Uterus (tissue), 3 donors: ENCODE measurements at regions not wholly inside any gene's neighbourhood (a gene's known extent, or its start where the extent isn't known, plus 50 kb on each side); places are given as distances from the start of the nearest gene placed in this dataset.

Source experiments
- DNase-seq, 2 donors: peaks; one replicate each; pipeline ENCODE4 v3.0.0-alpha.2; 2019 to 2020
- H3K27ac ChIP-seq, 2 donors: fragments of 200-600 bp; sonication (generic); 1 replicate in 1 of 2; 2 replicates in 1 of 2; pipeline ENCODE4 v1.5.1; 2016 to 2018
- H3K27me3 ChIP-seq, 2 donors: fragments of 200-600 bp; sonication (generic); one replicate each; pipeline ENCODE4 v1.5.1; 2018 to 2019; ENCODE audit warnings: control low read depth in 1 of 2
- H3K36me3 ChIP-seq, 2 donors: fragments of 200-600 bp; sonication (generic); one replicate each; pipeline ENCODE4 v1.5.1; 2019; ENCODE audit warnings: control low read depth in 1 of 2
- H3K4me1 ChIP-seq, 2 donors: fragments of 200-600 bp; sonication (generic); one replicate each; pipeline ENCODE4 v1.5.1; 2018 to 2019; ENCODE audit warnings: control low read depth in 1 of 2
- H3K4me3 ChIP-seq, 2 donors: fragments of 200-600 bp; sonication (generic); 1 replicate in 1 of 2; 2 replicates in 1 of 2; pipeline ENCODE4 v1.5.1; 2018 to 2019; ENCODE audit warnings: mild to moderate bottlenecking in 1 of 2
- H3K9me3 ChIP-seq, 2 donors: fragments of 200-600 bp; sonication (generic); one replicate each; pipeline ENCODE4 v1.5.1; 2019; ENCODE audit warnings: control low read depth in 1 of 2
- POLR2A ChIP-seq, 2 donors: fragments of 450-650 bp; IDR thresholded peaks; one replicate each; pipeline ENCODE4 v1.6.1; 2016; ENCODE audit warnings: antibody characterized with exemption in 2 of 2, mild to moderate bottlenecking in 1 of 2, moderate library complexity in 1 of 2
- intact Hi-C: fragments of 100-400 bp; cut with DNase I; formaldehyde crosslinking; loops from one replicate; pipeline ENCODE4 v1.15.1; 2023; ENCODE audit warnings: low total_unique reads
- TF ChIP-seq, protein P1 (sequence below), 4 experiments: fragments of 200-600 bp in 2 of 4; fragments of 450-650 bp in 2 of 4; sonication (generic) in 2 of 4; IDR thresholded peaks; one replicate each; pipeline ENCODE4 v1.5.1; 2016 to 2019; ENCODE audit warnings: antibody characterized with exemption in 4 of 4, mild to moderate bottlenecking in 2 of 4, moderate library complexity in 1 of 4
- donor health status: DM: yes; HTN: yes; CAD: no.

DNA sequence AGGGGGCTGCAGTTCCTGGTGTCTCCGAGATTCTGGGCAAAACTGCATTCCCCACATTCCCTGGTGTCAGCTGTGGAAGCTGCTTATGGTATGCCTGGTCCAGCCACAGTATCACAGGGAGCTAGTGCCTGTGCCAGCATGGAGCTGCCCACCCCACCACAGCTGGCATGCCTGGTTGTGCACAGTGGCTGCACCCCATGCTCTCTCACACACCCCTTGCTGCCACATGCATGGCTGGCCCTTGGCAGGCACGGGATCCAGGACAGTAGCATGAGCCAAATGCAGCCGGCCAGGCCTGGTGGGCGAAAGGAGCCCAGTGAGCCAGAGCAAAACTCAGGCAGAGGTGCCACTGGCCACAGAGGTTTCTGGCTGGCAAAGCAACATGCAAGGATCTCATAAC, 418.0 kb upstream of the SPOCK3 start:
- Histone ChIP-seq H3K36me3 (no peaks in the 10 kb centered on the region), H3K27ac (no peak overlapping the region), H3K4me1 (no peaks in the 10 kb centered on the region), H3K4me3 (no peak overlapping the region), H3K9me3 (no peaks in the 10 kb centered on the region), H3K27me3 (no peaks in the 10 kb centered on the region)
- no peak for DNase-seq
- intact Hi-C loops: no loop called here
- TF ChIP-seq, protein P1, sequence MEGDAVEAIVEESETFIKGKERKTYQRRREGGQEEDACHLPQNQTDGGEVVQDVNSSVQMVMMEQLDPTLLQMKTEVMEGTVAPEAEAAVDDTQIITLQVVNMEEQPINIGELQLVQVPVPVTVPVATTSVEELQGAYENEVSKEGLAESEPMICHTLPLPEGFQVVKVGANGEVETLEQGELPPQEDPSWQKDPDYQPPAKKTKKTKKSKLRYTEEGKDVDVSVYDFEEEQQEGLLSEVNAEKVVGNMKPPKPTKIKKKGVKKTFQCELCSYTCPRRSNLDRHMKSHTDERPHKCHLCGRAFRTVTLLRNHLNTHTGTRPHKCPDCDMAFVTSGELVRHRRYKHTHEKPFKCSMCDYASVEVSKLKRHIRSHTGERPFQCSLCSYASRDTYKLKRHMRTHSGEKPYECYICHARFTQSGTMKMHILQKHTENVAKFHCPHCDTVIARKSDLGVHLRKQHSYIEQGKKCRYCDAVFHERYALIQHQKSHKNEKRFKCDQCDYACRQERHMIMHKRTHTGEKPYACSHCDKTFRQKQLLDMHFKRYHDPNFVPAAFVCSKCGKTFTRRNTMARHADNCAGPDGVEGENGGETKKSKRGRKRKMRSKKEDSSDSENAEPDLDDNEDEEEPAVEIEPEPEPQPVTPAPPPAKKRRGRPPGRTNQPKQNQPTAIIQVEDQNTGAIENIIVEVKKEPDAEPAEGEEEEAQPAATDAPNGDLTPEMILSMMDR (IDR thresholded peaks at IDR 0.05): no peak
- no peak for TF ChIP-seq POLR2A (IDR thresholded peaks at IDR 0.05)

DNA sequence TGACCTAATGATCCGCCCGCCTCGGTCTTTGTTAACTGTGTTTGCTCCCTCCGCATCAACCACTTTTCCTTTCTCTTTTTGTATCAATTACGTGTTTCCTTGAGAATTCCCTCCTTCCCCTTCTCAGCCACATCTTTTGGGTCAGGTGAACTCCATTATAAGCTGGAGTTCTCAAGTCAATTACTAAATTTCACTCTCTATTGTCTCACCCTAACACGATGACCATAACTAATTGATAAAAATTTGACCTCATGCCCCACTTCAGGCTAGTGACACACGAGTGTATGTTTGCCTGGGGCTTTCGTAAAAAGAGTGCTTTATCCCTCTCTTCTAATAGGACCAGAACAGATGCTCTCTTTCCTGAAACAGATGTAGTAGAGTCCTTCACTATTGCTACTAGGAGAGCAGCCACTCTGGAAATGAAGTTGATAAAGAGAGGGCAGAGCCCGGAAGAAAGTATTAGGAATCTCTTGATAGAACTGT, 403.6 kb upstream of the ANXA10 start:
- H3K27ac ChIP-seq: no peak overlapping the region
- no peak for DNase-seq
- H3K4me1 ChIP-seq: no peaks in the 10 kb centered on the region
- no peaks in the 10 kb centered on the region for H3K27me3 ChIP-seq
- H3K9me3 ChIP-seq: no peaks in the 10 kb centered on the region
- no peak for TF ChIP-seq POLR2A (IDR thresholded peaks at IDR 0.05)
- TF ChIP-seq, protein P1 (IDR thresholded peaks at IDR 0.05): no peak
- intact Hi-C loops: no loop called here
- no peak overlapping the region for H3K4me3 ChIP-seq
- H3K36me3 ChIP-seq: no peaks in the 10 kb centered on the region

DNA sequence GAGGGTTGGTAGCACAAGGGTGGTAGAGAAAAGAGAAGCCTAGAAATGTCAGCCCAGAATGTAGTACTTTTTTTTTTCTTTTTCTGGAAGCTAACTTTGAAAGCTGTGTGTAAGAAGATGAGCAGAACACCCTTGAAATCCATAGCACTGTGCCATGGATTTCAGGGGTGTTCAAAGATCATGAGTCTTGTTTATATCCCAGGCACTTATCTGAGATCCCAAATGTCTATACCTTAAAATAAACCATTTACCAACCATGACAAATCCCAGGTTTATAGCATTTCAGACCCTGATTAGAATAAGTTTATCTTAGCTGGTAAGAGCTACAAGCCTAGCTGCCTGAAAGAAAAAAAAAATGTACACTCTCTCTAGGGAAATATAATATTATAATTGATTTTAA, 389.9 kb upstream of the ANXA10 start:
- Histone ChIP-seq H3K9me3 (no peaks in the 10 kb centered on the region), H3K4me3 (no peak overlapping the region), H3K27ac (no peak overlapping the region), H3K36me3 (no peaks in the 10 kb centered on the region), H3K4me1 (no peaks in the 10 kb centered on the region), H3K27me3 (no peaks in the 10 kb centered on the region)
- DNase-seq: no peak
- intact Hi-C loops: no loop called here
- TF ChIP-seq POLR2A (IDR thresholded peaks at IDR 0.05): no peak
- TF ChIP-seq, protein P1 (IDR thresholded peaks at IDR 0.05): no peak

DNA sequence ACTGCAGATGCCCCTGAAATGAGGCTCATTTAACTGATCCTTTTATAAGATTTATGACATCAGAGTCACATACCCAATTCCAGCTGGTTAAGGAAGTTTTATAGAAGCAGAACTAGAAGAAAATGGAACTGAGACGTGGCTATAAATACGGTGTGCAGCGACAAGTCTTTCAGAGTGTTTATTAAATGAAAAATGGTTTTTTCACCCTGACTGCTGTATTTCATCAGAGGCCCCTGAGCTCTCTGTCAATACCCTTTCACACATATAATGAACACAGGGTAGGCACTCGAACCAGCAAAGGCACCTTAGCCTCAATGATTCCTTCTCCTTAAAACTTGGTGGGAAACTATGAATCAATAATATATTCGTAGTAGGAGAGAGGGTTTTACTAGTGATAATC, 380.8 kb upstream of the ANXA10 start:
- no peak for TF ChIP-seq POLR2A (IDR thresholded peaks at IDR 0.05)
- TF ChIP-seq, protein P1 (IDR thresholded peaks at IDR 0.05): no peak
- no peaks in the 10 kb centered on the region for H3K27me3 ChIP-seq
- DNase-seq: no peak
- no peaks in the 10 kb centered on the region for H3K9me3 ChIP-seq
- no peak overlapping the region for H3K27ac ChIP-seq
- intact Hi-C loops: no loop called here
- H3K4me1 ChIP-seq: no peaks in the 10 kb centered on the region
- no peak overlapping the region for H3K4me3 ChIP-seq
- no peaks in the 10 kb centered on the region for H3K36me3 ChIP-seq

DNA sequence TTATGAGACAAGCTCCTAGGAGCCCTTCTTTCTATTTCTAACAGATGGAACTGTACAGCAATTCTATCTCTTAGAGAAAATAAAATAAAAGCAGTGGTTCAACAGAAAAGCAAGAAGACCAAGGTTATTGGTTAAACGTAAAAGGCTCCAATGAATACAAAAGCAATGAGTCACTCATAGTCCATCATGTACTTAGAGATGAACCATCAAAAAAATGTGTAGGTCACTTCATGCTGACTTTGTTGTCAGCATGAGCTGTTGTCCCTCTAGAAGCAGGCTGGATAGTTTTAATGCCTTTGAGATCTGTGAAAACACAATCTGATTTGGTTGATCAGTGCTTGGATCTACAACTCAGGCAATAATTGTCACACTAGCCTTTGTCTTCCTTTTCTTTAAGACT, 378.6 kb upstream of the ANXA10 start:
- no peaks in the 10 kb centered on the region for H3K4me1 ChIP-seq
- intact Hi-C loops: no loop called here
- no peak overlapping the region for H3K27ac ChIP-seq
- H3K4me3 ChIP-seq: no peak overlapping the region
- H3K9me3 ChIP-seq: no peaks in the 10 kb centered on the region
- H3K36me3 ChIP-seq: no peaks in the 10 kb centered on the region
- TF ChIP-seq, protein P1 (IDR thresholded peaks at IDR 0.05): no peak
- TF ChIP-seq POLR2A (IDR thresholded peaks at IDR 0.05): no peak
- H3K27me3 ChIP-seq: no peaks in the 10 kb centered on the region
- no peak for DNase-seq
